NOMO-1 (cell line): ENCODE measurements at regions not wholly inside any gene's neighbourhood (a gene's known extent, or its start where the extent isn't known, plus 50 kb on each side); places are given as distances from the start of the nearest gene placed in this dataset.

Experiments used
- DNase-seq, 2 experiments: peaks; one replicate each; lab custom pipeline; 2025; ENCODE audit not compliant: unreplicated experiment in 2 of 2; lab: John Stamatoyannopoulos, UW

GRCh38 chr12:19850346-19851065, 411.2 kb downstream of the AEBP2 start:
- no peak for DNase-seq

GRCh38 chr12:19852100-19852855, 413.0 kb downstream of the AEBP2 start:
- DNase-seq = no peak

- no peak for DNase-seq
Measured at GRCh38 chr12:19855851-19856250, 416.6 kb downstream of the AEBP2 start.

GRCh38 chr12:19856389-19856788, 417.1 kb downstream of the AEBP2 start:
- peak in 1 of 2 experiments; percentile 24 for DNase-seq

- DNase-seq = no peak
Measured at GRCh38 chr12:19857204-19857603, 417.9 kb downstream of the AEBP2 start.

- DNase-seq = no peak
Measured at GRCh38 chr12:19867151-19867550, 427.9 kb downstream of the AEBP2 start.

- no peak for DNase-seq
Measured at GRCh38 chr12:19867970-19868369, 428.7 kb downstream of the AEBP2 start.

- DNase-seq = no peak
Measured at GRCh38 chr12:19869413-19869812, 430.1 kb downstream of the AEBP2 start.

GRCh38 chr12:19872621-19873540, 433.6 kb downstream of the AEBP2 start:
- DNase-seq = no peak

- no peak for DNase-seq
Measured at GRCh38 chr12:19880076-19880475, 440.8 kb downstream of the AEBP2 start.

- no peak for DNase-seq
Measured at GRCh38 chr12:19880721-19881120, 441.4 kb downstream of the AEBP2 start.

- DNase-seq = no peak
Measured at GRCh38 chr12:19882346-19882745, 443.1 kb downstream of the AEBP2 start.

GRCh38 chr12:19884021-19884492, 444.8 kb downstream of the AEBP2 start:
- no peak for DNase-seq

GRCh38 chr12:19885093-19885812, 446.0 kb downstream of the AEBP2 start:
- no peak for DNase-seq

GRCh38 chr12:19886065-19886464, 446.8 kb downstream of the AEBP2 start:
- no peak for DNase-seq

GRCh38 chr12:19886639-19887064, 447.4 kb downstream of the AEBP2 start:
- DNase-seq = no peak

- DNase-seq = no peak
Measured at GRCh38 chr12:19890024-19890423, 450.7 kb downstream of the AEBP2 start.

- no peak for DNase-seq
Measured at GRCh38 chr12:19891936-19892591, 452.8 kb downstream of the AEBP2 start.

- DNase-seq = peak in 1 of 2 experiments; percentile 20
Measured at GRCh38 chr12:19893514-19893913, 454.2 kb downstream of the AEBP2 start.

- peak; percentile 52 to 91 for DNase-seq
Measured at GRCh38 chr12:19894050-19894449, 454.8 kb downstream of the AEBP2 start.
